ENCODE measurements at regions not wholly inside any gene's neighbourhood (a gene's known extent, or its start where the extent isn't known, plus 50 kb on each side); places are given as distances from the start of the nearest gene placed in this dataset.
"Not testable (repeated sequence)": the region's sequence is repeated elsewhere in the genome, so short reads cannot be mapped to it uniquely, and the experiment has no call there.

- not testable (repeated sequence) for TF ChIP-seq CTCF (conservative IDR thresholded peaks at IDR 0.05 in 1 of 2, IDR thresholded peaks at IDR 0.05 in 1 of 2; ENCODE audit: low read depth in 1 of 2, low read length in 2 of 2); EZH2 (IDR thresholded peaks at IDR 0.05; ENCODE audit: low read length, missing control alignments)
These were observed 2997.8 kb upstream of the TEKT4 start for GRCh38 chr2:91873416-91873815.
